ENCODE measurements at regions not wholly inside any gene's neighbourhood (a gene's known extent, or its start where the extent isn't known, plus 50 kb on each side); places are given as distances from the start of the nearest gene placed in this dataset.

GRCh38 chr18:6659963-6660725 lies 69.4 kb upstream of the ARHGAP28 start:
- TF ChIP-seq GATA2 (IDR thresholded peaks at IDR 0.05; ENCODE audit: low read depth, low read length) (no peak), GATA3 (IDR thresholded peaks at IDR 0.05; ENCODE audit: low read depth, low read length) (no peak)
